ENCODE measurements at regions not wholly inside any gene's neighbourhood (a gene's known extent, or its start where the extent isn't known, plus 50 kb on each side); places are given as distances from the start of the nearest gene placed in this dataset.

DNA sequence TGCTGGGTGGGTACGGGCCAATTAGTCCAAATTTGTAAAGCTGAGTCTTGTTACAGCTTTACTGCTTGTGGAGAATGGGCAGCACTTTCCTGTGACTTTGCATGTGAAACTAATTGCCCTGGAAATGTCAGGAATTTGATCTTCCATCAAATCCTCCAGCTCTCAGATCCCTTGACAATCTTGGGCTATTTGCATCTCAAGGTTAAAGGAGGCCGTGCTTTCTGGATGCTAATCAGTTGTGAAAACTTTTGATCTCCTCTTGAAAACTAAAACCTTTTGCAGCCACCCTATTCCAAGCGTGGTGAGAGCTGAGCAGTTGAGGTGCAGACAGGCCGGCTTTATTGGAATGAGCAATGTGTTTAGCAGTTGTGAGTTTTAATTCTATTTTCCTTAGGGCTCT, 68.0 kb upstream of the CLINT1 start:
- DNase-seq (ENCODE audit: extremely low read depth, insufficient read length): no peak
- Histone ChIP-seq H3K4me3 (replicated peaks; ENCODE audit: low read depth, low read length) (no peak overlapping the region), H3K27me3 (replicated peaks; ENCODE audit: control insufficient read depth, insufficient read depth, low read length) (no peaks in the 10 kb centered on the region; the same call in 1 of the 2 replicates), H3K36me3 (ENCODE audit: control insufficient read depth, insufficient read depth, low read length) (no peaks in the 10 kb centered on the region)
- TF ChIP-seq, protein P1, sequence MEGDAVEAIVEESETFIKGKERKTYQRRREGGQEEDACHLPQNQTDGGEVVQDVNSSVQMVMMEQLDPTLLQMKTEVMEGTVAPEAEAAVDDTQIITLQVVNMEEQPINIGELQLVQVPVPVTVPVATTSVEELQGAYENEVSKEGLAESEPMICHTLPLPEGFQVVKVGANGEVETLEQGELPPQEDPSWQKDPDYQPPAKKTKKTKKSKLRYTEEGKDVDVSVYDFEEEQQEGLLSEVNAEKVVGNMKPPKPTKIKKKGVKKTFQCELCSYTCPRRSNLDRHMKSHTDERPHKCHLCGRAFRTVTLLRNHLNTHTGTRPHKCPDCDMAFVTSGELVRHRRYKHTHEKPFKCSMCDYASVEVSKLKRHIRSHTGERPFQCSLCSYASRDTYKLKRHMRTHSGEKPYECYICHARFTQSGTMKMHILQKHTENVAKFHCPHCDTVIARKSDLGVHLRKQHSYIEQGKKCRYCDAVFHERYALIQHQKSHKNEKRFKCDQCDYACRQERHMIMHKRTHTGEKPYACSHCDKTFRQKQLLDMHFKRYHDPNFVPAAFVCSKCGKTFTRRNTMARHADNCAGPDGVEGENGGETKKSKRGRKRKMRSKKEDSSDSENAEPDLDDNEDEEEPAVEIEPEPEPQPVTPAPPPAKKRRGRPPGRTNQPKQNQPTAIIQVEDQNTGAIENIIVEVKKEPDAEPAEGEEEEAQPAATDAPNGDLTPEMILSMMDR (IDR thresholded peaks at IDR 0.05; ENCODE audit: insufficient read depth, low read length, poor library complexity, severe bottlenecking): no peak

DNA sequence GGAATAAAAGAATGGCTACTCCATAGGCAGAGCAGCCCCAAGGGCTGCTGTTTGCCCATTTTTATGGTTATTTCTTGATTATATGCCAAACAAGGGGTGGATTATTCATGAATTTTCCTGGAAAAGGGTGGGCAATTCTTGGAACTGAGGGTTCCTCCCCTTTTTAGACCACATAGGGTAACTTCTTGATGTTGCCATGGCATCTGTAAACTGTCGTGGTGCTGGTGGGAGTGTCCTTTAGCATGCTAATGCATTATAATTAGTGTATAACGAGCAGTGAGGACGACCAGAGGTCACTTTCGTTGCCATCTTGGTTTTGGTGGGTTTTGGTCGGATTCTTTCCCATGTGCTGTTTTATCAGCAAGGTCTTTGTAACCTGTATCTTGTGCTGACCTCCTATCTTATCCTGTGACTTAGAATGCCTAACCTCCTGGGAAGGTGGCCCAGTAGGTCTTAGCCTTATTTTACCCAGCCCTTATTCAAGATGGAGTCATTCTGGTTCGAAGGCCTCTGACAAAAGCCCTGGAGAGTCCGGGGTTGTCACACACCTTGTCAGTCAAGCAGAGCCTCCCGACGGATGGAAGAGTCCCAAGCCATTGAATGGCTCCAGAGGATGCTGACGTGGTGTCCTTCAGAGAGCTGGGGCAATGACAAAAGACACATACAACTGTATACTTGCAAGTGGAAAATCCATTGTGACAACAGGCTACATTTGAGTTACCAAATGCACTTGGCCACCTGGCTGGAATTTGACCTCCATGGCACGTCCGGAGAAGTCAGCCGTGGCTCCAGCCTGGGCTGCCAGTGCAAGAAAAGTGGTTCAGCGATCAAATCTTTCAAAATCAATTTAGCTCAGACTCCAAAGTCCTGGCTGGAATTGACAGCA, 67.1 kb upstream of the CLINT1 start:
- H3K27me3 ChIP-seq (replicated peaks; ENCODE audit: control insufficient read depth, insufficient read depth, low read length): no peaks in the 10 kb centered on the region; the same call in 1 of the 2 replicates
- no peak overlapping the region for H3K4me3 ChIP-seq (replicated peaks; ENCODE audit: low read depth, low read length)
- TF ChIP-seq, protein P1 (IDR thresholded peaks at IDR 0.05; ENCODE audit: insufficient read depth, low read length, poor library complexity, severe bottlenecking): no peak
- DNase-seq (ENCODE audit: extremely low read depth, insufficient read length): no peak
- H3K36me3 ChIP-seq (ENCODE audit: control insufficient read depth, insufficient read depth, low read length): no peaks in the 10 kb centered on the region

DNA sequence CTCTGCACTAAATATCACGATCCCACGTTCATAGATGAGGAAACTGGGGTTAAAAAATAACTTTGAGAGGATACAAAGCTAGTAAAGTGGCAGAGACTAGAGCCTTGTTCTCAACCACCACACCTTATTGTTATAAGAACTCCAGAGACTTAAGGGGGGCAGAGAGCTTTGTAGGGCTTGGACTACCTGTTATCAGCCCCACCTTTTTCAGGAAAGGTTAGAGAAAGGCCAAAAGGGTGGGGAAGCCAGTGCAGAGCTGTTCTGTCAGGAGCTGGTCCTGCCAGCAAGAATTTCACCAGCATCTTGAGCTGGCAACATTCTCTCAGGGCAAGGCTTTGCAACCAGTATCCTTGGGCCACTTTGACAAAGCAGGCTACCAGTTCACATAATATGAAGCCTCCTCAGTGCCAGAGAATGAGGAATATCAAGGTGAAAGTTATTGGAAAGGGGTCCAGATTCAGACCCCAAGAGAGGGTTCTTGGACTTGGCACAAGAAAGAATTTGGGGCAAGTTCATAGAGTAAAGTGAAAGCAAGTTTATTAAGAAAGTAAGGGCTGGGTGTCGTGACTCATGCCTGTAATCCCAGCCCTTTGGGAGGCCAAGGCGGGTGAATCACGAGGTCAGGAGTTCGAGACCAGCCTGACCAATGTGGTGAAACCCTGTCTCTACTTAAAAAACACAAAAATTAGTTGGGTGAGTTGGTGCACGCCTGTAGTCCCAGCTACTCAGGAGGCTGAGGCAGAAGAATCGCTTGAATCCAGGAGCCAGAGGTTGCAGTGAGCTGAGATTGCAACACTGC, 66.2 kb upstream of the CLINT1 start:
- TF ChIP-seq, protein P1 (IDR thresholded peaks at IDR 0.05; ENCODE audit: insufficient read depth, low read length, poor library complexity, severe bottlenecking): no peak
- DNase-seq (ENCODE audit: extremely low read depth, insufficient read length): no peak
- Histone ChIP-seq H3K36me3 (ENCODE audit: control insufficient read depth, insufficient read depth, low read length) (no peaks in the 10 kb centered on the region), H3K4me3 (replicated peaks; ENCODE audit: low read depth, low read length) (no peak overlapping the region), H3K27me3 (replicated peaks; ENCODE audit: control insufficient read depth, insufficient read depth, low read length) (peaks cover under 1% of the 10 kb centered on the region; the same call in 1 of the 2 replicates)

DNA sequence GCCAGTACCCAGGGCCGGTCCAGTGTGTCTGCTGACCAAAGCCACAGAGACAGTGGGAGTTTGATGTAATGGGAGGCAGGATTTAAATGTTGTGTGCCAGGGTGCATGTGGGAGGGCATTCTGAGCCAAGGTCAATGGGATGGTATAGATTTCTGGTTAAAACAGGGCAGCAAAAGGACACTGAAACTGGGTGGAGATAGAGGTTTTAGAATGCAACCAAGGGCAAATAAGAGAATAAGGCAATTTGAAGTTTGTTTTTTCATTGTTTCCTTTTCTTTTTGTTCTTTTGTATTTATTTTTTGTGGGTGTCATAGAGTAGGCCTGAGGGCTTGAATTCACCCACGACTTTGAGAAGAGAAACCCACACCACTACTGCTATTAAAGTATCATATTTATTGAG, 65.5 kb upstream of the CLINT1 start:
- TF ChIP-seq, protein P1 (IDR thresholded peaks at IDR 0.05; ENCODE audit: insufficient read depth, low read length, poor library complexity, severe bottlenecking): no peak
- Histone ChIP-seq H3K27me3 (replicated peaks; ENCODE audit: control insufficient read depth, insufficient read depth, low read length) (peaks cover 2% of the 10 kb centered on the region; the same call in 1 of the 2 replicates), H3K36me3 (ENCODE audit: control insufficient read depth, insufficient read depth, low read length) (no peaks in the 10 kb centered on the region), H3K4me3 (replicated peaks; ENCODE audit: low read depth, low read length) (no peak overlapping the region)
- no peak for DNase-seq (ENCODE audit: extremely low read depth, insufficient read length)

DNA sequence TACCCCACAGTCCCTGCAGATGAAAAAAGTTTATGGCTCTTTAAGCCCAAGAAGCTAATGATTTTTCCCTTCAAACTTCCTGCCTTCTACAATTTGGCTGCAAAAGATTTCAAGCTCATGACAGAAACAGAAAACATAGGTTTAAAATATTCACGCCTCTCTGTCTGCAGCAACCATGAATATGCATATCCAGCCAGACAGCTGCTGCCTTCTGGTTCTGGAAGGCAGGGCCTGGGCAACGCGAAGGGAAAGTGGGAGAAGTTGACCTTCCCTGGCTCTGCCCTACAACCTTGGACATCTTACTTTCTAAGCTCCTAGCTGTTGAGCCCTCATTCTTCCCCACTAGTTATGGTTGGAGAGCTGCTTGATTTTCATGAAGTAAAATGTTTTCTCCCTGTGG, 64.8 kb upstream of the CLINT1 start:
- peaks cover 2% of the 10 kb centered on the region; the same call in 1 of the 2 replicates for H3K27me3 ChIP-seq (replicated peaks; ENCODE audit: control insufficient read depth, insufficient read depth, low read length)
- H3K36me3 ChIP-seq (ENCODE audit: control insufficient read depth, insufficient read depth, low read length): no peaks in the 10 kb centered on the region
- no peak overlapping the region for H3K4me3 ChIP-seq (replicated peaks; ENCODE audit: low read depth, low read length)
- TF ChIP-seq, protein P1 (IDR thresholded peaks at IDR 0.05; ENCODE audit: insufficient read depth, low read length, poor library complexity, severe bottlenecking): no peak
- no peak for DNase-seq (ENCODE audit: extremely low read depth, insufficient read length)

All from GM06990 (cell line).